ENCODE measurements at regions not wholly inside any gene's neighbourhood (a gene's known extent, or its start where the extent isn't known, plus 50 kb on each side); places are given as distances from the start of the nearest gene placed in this dataset.

- TF ChIP-seq, protein P1, sequence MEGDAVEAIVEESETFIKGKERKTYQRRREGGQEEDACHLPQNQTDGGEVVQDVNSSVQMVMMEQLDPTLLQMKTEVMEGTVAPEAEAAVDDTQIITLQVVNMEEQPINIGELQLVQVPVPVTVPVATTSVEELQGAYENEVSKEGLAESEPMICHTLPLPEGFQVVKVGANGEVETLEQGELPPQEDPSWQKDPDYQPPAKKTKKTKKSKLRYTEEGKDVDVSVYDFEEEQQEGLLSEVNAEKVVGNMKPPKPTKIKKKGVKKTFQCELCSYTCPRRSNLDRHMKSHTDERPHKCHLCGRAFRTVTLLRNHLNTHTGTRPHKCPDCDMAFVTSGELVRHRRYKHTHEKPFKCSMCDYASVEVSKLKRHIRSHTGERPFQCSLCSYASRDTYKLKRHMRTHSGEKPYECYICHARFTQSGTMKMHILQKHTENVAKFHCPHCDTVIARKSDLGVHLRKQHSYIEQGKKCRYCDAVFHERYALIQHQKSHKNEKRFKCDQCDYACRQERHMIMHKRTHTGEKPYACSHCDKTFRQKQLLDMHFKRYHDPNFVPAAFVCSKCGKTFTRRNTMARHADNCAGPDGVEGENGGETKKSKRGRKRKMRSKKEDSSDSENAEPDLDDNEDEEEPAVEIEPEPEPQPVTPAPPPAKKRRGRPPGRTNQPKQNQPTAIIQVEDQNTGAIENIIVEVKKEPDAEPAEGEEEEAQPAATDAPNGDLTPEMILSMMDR (IDR thresholded peaks at IDR 0.05), result no peak
- no peak for TF ChIP-seq TCF12 (IDR thresholded peaks at IDR 0.05)
- TF ChIP-seq CHD2 (IDR thresholded peaks at IDR 0.05; ENCODE audit: low read length, partially characterized antibody), result no peak
- TF ChIP-seq FOXJ3 (CRISPR knock-in tag; IDR thresholded peaks at IDR 0.05), result no peak
- no peak for TF ChIP-seq RAD21 (IDR thresholded peaks at IDR 0.05; ENCODE audit: low read length)
- TF ChIP-seq MAX (IDR thresholded peaks at IDR 0.05; ENCODE audit: low read depth), result no peak
- no peak for TF ChIP-seq JUND (IDR thresholded peaks at IDR 0.05)
- TF ChIP-seq EP300 (IDR thresholded peaks at IDR 0.05; ENCODE audit: borderline replicate concordance in 1 of 2, low read depth in 1 of 2, low read length in 1 of 2), result no peak
- TF ChIP-seq GABPA (IDR thresholded peaks at IDR 0.05; ENCODE audit: low read depth), result no peak
Observed at GRCh38 chr2:16014041-16014787, 73.9 kb downstream of the MYCN start.
